ENCODE measurements at regions not wholly inside any gene's neighbourhood (a gene's known extent, or its start where the extent isn't known, plus 50 kb on each side); places are given as distances from the start of the nearest gene placed in this dataset.

DNA sequence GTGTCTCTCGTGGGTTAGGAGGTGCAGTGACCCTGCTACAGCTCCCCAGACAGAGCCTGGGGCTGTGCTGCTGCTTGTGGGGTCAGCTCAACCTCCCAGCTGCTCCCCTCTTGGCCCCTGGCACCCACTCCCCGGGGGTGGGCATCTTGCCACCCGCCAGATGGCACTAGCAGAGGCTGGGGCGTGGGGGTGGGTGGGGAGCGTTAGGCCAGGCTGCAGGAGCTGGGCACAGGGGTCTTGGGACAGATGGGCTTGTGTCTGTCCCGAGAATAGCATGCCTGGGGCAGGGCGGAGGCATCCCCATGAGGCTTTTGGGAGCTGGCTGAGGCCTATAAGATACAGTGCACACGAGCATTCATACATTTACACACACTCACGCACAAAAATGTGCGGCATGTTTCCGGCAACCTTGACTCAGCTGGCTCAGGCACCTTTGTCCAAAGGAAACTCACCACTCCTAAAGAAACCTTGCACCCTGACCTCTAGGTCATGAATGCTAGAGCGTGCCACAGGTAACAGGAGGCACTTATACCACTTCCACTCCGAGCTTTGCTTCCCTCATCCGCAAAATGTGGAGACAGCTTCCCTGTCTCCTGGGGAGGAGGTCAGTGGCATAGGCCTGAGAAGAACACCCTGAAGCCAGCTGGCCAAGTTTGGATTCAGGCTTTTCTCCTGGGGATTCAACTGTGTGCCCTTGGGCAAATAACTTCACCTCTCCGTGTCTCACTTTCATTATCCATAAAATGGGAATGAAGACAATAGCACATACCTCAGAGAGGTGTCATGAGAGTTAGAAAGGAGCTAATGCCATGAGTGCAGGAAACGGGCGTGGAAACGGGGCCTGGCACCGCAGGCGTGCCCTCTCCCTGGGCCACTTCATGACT is 78.9 kb upstream of the LHX1 start:
- POLR2A ChIA-PET: no interaction called here
- CTCF ChIA-PET: no interaction called here
- no peak overlapping the region for H3K27ac Mint-ChIP-seq
- H3K4me3 Mint-ChIP-seq: no peak overlapping the region
- intact Hi-C loops (cut with micrococcal nuclease): no loop called here
- no peaks in the 10 kb centered on the region for H3K36me3 Mint-ChIP-seq (ENCODE audit: low read depth)
- DNase-seq: no peak
- H3K9me3 Mint-ChIP-seq: no peaks in the 10 kb centered on the region
- no peak for ATAC-seq (ENCODE audit: low read depth)
- H3K4me1 Mint-ChIP-seq: no peaks in the 10 kb centered on the region
- TF ChIP-seq, protein P1, sequence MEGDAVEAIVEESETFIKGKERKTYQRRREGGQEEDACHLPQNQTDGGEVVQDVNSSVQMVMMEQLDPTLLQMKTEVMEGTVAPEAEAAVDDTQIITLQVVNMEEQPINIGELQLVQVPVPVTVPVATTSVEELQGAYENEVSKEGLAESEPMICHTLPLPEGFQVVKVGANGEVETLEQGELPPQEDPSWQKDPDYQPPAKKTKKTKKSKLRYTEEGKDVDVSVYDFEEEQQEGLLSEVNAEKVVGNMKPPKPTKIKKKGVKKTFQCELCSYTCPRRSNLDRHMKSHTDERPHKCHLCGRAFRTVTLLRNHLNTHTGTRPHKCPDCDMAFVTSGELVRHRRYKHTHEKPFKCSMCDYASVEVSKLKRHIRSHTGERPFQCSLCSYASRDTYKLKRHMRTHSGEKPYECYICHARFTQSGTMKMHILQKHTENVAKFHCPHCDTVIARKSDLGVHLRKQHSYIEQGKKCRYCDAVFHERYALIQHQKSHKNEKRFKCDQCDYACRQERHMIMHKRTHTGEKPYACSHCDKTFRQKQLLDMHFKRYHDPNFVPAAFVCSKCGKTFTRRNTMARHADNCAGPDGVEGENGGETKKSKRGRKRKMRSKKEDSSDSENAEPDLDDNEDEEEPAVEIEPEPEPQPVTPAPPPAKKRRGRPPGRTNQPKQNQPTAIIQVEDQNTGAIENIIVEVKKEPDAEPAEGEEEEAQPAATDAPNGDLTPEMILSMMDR (IDR thresholded peaks at IDR 0.05): no peak
- peaks cover 15% of the 10 kb centered on the region for H3K27me3 Mint-ChIP-seq

DNA sequence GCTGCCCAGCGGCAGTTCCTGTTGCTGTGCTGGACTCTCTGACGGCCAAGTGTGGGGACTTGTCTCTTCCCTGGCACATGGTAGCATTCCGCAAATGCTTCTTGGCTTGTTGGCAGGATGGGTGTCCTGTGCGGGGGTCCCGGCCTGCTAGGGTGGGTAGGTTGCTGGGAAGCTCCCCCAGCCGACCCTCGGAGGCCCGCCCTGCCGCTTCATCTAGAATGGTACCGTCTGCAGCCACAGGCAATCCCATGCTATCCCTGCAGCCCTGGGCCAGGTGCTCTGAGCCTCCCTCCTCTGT is 78.3 kb upstream of the LHX1 start:
- intact Hi-C loops (cut with micrococcal nuclease): no loop called here
- H3K36me3 Mint-ChIP-seq (ENCODE audit: low read depth): no peaks in the 10 kb centered on the region
- TF ChIP-seq, protein P1 (IDR thresholded peaks at IDR 0.05): no peak
- no peak overlapping the region for H3K4me3 Mint-ChIP-seq
- ChIA-PET POLR2A (no interaction called here), CTCF (no interaction called here)
- no peaks in the 10 kb centered on the region for H3K4me1 Mint-ChIP-seq
- DNase-seq: no peak
- ATAC-seq (ENCODE audit: low read depth): no peak
- peaks cover 15% of the 10 kb centered on the region for H3K27me3 Mint-ChIP-seq
- H3K9me3 Mint-ChIP-seq: no peaks in the 10 kb centered on the region
- H3K27ac Mint-ChIP-seq: no peak overlapping the region

DNA sequence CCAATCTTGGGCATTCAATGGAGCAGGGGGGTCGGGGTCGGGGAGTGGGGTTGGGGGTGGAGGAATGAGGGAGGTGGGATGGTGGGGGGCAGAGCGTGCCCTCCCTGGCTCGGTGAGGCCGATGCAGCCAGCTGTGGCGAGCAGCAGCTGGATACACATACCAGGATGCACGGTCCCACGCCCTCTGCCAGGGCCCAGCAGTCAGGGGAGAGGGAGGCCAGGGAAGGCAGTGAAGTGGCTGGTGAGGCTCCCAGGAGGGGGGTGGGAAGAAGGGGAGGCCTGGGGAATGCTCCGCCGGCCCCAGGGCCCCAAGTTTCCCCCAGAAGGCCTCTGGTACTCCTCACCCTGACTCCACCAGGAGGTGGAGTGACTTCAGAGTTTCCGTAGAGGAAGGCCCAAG is 77.6 kb upstream of the LHX1 start:
- ChIA-PET POLR2A (no interaction called here), CTCF (no interaction called here)
- TF ChIP-seq, protein P1 (IDR thresholded peaks at IDR 0.05): no peak
- no peaks in the 10 kb centered on the region for H3K9me3 Mint-ChIP-seq
- H3K4me1 Mint-ChIP-seq: no peaks in the 10 kb centered on the region
- H3K36me3 Mint-ChIP-seq (ENCODE audit: low read depth): no peaks in the 10 kb centered on the region
- intact Hi-C loops (cut with micrococcal nuclease): no loop called here
- peaks cover 19% of the 10 kb centered on the region for H3K27me3 Mint-ChIP-seq
- ATAC-seq (ENCODE audit: low read depth) (no peak), DNase-seq (no peak)
- no peak overlapping the region for H3K4me3 Mint-ChIP-seq
- no peak overlapping the region for H3K27ac Mint-ChIP-seq

DNA sequence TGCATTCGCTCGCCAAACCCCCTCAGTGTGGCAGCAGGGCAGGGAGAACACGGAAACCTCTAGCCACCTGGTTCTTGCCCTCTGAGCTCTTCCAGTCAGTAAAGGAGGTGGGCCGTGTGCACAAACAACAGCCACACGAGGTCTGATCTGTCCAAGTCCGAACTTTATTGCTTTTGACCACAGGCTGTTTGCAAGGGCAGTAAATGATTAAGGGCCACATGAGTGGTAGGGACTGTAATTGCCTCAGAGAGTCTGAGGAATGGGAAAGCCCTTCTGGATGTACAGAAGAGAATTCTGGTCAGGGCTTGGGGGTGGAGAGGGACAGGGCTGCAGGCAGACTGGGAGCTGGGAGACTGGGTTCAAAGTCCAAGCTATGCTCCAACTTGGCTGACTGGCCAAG is 75.7 kb upstream of the LHX1 start:
- intact Hi-C loops (cut with micrococcal nuclease): no loop called here
- CTCF ChIA-PET: no interaction called here
- Mint-ChIP-seq H3K27me3 (peaks cover 15% of the 10 kb centered on the region), H3K27ac (no peak overlapping the region), H3K4me1 (no peaks in the 10 kb centered on the region), H3K36me3 (ENCODE audit: low read depth) (no peaks in the 10 kb centered on the region), H3K9me3 (no peaks in the 10 kb centered on the region), H3K4me3 (no peak overlapping the region)
- ATAC-seq (ENCODE audit: low read depth): no peak
- no peak for DNase-seq
- TF ChIP-seq, protein P1 (IDR thresholded peaks at IDR 0.05): no peak
- POLR2A ChIA-PET: no interaction called here

DNA sequence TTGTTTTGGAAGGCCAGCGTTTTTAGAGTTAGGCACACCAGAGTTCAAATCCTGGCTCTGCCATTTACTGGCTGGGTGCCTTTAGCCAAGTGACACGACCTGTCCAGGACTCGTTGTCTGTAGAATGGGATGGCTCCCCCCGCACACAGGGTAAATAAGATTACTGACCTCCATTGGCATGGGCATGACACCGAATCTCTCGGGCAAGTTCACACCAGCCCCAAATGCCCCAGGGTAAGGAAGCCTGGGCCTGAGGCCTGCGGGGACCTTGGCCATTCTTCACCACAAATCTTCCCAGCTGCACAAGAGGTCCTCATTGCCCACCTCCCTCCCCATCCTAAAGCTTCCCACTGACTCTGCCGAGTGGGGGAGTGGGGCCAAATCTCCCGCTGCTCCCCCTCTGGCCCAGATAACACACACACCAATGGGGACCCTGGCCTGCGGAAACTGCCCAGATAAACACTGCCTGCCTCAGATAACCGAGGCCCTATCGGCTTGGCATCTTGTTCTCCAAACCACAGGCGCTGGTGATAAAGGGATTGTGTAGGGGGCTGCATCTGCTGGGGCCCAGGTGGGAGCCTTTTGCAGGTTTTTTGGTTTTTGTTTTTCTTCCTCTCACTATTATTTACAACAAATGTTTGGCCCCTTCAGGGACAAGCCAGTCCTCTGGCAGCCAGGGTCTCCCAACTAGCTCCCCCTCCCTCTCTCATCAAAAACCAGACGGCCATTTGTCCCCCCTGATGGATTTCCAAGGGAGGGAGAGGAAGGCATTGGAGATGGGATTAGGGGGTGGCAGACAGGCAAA is 75.0 kb upstream of the LHX1 start:
- Mint-ChIP-seq H3K9me3 (no peaks in the 10 kb centered on the region), H3K27ac (no peak overlapping the region), H3K4me3 (no peak overlapping the region), H3K36me3 (ENCODE audit: low read depth) (no peaks in the 10 kb centered on the region), H3K4me1 (no peaks in the 10 kb centered on the region), H3K27me3 (peaks cover 15% of the 10 kb centered on the region)
- ChIA-PET POLR2A (no interaction called here), CTCF (no interaction called here)
- no peak for DNase-seq
- intact Hi-C loops (cut with micrococcal nuclease): no loop called here
- ATAC-seq (ENCODE audit: low read depth): no peak
- TF ChIP-seq, protein P1 (IDR thresholded peaks at IDR 0.05): no peak

All from activated B cell treated with CpG ODN at 0.5 μM for 24 hours (primary cell).